ENCODE measurements at regions not wholly inside any gene's neighbourhood (a gene's known extent, or its start where the extent isn't known, plus 50 kb on each side); places are given as distances from the start of the nearest gene placed in this dataset.

DNA sequence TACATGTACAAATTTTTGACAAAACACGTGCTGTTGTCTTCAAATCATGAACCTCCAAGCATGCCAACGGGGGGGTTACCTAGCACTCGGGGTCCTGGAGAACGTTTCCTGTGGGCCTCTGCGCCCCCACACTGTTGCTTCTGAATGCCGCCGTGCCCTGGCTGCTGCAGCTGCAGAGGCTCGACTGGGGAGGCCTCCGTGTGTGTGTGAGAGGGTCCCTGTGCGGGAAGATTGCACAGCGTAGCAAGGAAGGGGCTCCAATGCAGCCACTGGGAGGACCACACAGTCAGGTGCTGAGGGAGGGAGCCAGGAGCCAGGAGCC is 1322.2 kb downstream of the TBC1D22A start:
- no peaks in the 10 kb centered on the region for H3K9me3 ChIP-seq (ENCODE audit: low read length)
- ATAC-seq (no peak), DNase-seq (ENCODE audit: low spot score) (no peak), FAIRE-seq (no peak)
- H3K4me1 ChIP-seq (ENCODE audit: insufficient read depth, low read length) = no peaks in the 10 kb centered on the region
- H2AFZ ChIP-seq (ENCODE audit: low read length) = no peak overlapping the region
- POLR2A ChIA-PET = no interaction called here
- H3K27ac ChIP-seq (ENCODE audit: extremely low read length, insufficient read depth, low read length) = no peak overlapping the region
- TF ChIP-seq MBNL3 (CRISPR knock-in tag; conservative IDR thresholded peaks at IDR 0.05) (no peak), FOXA1 (IDR thresholded peaks at IDR 0.05) (no peak), FOXA1 (CRISPR knock-in tag; IDR thresholded peaks at IDR 0.05) (no peak), POGZ (CRISPR knock-in tag; IDR thresholded peaks at IDR 0.05) (no peak), SOX5 (CRISPR knock-in tag; IDR thresholded peaks at IDR 0.05; ENCODE audit: borderline replicate concordance) (no peak), SIX1 (CRISPR knock-in tag; IDR thresholded peaks at IDR 0.05; ENCODE audit: borderline replicate concordance) (no peak), HES4 (CRISPR knock-in tag; IDR thresholded peaks at IDR 0.05; ENCODE audit: borderline replicate concordance) (no peak), DR1 (CRISPR knock-in tag; IDR thresholded peaks at IDR 0.05) (no peak)
- TF ChIP-seq, protein P1, sequence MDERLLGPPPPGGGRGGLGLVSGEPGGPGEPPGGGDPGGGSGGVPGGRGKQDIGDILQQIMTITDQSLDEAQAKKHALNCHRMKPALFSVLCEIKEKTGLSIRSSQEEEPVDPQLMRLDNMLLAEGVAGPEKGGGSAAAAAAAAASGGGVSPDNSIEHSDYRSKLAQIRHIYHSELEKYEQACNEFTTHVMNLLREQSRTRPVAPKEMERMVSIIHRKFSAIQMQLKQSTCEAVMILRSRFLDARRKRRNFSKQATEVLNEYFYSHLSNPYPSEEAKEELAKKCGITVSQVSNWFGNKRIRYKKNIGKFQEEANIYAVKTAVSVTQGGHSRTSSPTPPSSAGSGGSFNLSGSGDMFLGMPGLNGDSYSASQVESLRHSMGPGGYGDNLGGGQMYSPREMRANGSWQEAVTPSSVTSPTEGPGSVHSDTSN (CRISPR knock-in tag; IDR thresholded peaks at IDR 0.05) = no peak
- TF ChIP-seq, protein P2, sequence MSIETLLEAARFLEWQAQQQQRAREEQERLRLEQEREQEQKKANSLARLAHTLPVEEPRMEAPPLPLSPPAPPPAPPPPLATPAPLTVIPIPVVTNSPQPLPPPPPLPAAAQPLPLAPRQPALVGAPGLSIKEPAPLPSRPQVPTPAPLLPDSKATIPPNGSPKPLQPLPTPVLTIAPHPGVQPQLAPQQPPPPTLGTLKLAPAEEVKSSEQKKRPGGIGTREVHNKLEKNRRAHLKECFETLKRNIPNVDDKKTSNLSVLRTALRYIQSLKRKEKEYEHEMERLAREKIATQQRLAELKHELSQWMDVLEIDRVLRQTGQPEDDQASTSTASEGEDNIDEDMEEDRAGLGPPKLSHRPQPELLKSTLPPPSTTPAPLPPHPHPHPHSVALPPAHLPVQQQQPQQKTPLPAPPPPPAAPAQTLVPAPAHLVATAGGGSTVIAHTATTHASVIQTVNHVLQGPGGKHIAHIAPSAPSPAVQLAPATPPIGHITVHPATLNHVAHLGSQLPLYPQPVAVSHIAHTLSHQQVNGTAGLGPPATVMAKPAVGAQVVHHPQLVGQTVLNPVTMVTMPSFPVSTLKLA (IDR thresholded peaks at IDR 0.05) = no peak
- TF ChIP-seq, protein P3, sequence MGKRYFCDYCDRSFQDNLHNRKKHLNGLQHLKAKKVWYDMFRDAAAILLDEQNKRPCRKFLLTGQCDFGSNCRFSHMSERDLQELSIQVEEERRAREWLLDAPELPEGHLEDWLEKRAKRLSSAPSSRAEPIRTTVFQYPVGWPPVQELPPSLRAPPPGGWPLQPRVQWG (CRISPR knock-in tag; IDR thresholded peaks at IDR 0.05; ENCODE audit: borderline replicate concordance, low read depth) = no peak
- TF ChIP-seq, protein P4, sequence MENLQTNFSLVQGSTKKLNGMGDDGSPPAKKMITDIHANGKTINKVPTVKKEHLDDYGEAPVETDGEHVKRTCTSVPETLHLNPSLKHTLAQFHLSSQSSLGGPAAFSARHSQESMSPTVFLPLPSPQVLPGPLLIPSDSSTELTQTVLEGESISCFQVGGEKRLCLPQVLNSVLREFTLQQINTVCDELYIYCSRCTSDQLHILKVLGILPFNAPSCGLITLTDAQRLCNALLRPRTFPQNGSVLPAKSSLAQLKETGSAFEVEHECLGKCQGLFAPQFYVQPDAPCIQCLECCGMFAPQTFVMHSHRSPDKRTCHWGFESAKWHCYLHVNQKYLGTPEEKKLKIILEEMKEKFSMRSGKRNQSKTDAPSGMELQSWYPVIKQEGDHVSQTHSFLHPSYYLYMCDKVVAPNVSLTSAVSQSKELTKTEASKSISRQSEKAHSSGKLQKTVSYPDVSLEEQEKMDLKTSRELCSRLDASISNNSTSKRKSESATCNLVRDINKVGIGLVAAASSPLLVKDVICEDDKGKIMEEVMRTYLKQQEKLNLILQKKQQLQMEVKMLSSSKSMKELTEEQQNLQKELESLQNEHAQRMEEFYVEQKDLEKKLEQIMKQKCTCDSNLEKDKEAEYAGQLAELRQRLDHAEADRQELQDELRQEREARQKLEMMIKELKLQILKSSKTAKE (CRISPR knock-in tag; IDR thresholded peaks at IDR 0.05; ENCODE audit: borderline replicate concordance) = no peak
- TF ChIP-seq, protein P5, sequence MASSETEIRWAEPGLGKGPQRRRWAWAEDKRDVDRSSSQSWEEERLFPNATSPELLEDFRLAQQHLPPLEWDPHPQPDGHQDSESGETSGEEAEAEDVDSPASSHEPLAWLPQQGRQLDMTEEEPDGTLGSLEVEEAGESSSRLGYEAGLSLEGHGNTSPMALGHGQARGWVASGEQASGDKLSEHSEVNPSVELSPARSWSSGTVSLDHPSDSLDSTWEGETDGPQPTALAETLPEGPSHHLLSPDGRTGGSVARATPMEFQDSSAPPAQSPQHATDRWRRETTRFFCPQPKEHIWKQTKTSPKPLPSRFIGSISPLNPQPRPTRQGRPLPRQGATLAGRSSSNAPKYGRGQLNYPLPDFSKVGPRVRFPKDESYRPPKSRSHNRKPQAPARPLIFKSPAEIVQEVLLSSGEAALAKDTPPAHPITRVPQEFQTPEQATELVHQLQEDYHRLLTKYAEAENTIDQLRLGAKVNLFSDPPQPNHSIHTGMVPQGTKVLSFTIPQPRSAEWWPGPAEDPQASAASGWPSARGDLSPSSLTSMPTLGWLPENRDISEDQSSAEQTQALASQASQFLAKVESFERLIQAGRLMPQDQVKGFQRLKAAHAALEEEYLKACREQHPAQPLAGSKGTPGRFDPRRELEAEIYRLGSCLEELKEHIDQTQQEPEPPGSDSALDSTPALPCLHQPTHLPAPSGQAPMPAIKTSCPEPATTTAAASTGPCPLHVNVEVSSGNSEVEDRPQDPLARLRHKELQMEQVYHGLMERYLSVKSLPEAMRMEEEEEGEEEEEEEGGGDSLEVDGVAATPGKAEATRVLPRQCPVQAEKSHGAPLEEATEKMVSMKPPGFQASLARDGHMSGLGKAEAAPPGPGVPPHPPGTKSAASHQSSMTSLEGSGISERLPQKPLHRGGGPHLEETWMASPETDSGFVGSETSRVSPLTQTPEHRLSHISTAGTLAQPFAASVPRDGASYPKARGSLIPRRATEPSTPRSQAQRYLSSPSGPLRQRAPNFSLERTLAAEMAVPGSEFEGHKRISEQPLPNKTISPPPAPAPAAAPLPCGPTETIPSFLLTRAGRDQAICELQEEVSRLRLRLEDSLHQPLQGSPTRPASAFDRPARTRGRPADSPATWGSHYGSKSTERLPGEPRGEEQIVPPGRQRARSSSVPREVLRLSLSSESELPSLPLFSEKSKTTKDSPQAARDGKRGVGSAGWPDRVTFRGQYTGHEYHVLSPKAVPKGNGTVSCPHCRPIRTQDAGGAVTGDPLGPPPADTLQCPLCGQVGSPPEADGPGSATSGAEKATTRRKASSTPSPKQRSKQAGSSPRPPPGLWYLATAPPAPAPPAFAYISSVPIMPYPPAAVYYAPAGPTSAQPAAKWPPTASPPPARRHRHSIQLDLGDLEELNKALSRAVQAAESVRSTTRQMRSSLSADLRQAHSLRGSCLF (CRISPR knock-in tag; IDR thresholded peaks at IDR 0.05; ENCODE audit: borderline replicate concordance) = no peak
- H4K20me1 ChIP-seq (ENCODE audit: insufficient read depth, low read length) = no peaks in the 10 kb centered on the region
- 0% methylated on average over 4 of the region's 11 CpGs for WGBS (ENCODE audit: low lambda C conversion rate)
- H3K9ac ChIP-seq (ENCODE audit: insufficient read depth, low read depth, low read length) = no peak overlapping the region
- CTCF ChIA-PET (ENCODE audit: low intra/inter-chr PET ratio, low total read pairs) = no interaction called here
- no TSS peak for BruUV-seq (replicated peaks)
- no peak overlapping the region for H3K4me2 ChIP-seq (ENCODE audit: low read depth, low read length)
- peaks cover 2 to 34% of the 10 kb centered on the region in 2 experiments; a peak in 4 of 5 replicates for H3K27me3 ChIP-seq (ENCODE audit: control insufficient read depth in 1 of 2, insufficient read depth in 2 of 2, low read length in 2 of 2)
- H3K36me3 ChIP-seq (replicated peaks in 1 of 2; ENCODE audit: control insufficient read depth in 1 of 2, insufficient read depth in 2 of 2, low read length in 2 of 2) = no peaks in the 10 kb centered on the region
- H3K79me2 ChIP-seq (ENCODE audit: insufficient read depth, low read length) = no peaks in the 10 kb centered on the region
- H3K4me3 ChIP-seq (replicated peaks in 1 of 3; ENCODE audit: insufficient read depth in 1 of 3, low read depth in 2 of 3, low read length in 3 of 3) = no peak overlapping the region
- intact Hi-C loops (cut with micrococcal nuclease; ENCODE audit: unreplicated experiment) = no loop called here
- in situ Hi-C loops (cut with HindIII; ENCODE audit: extremely low pct_ligation_motif_present, low pct_unique_long_range_greater_than_20kb) = no loop called here

Measured in HepG2 (cell line).